ENCODE measurements at regions not wholly inside any gene's neighbourhood (a gene's known extent, or its start where the extent isn't known, plus 50 kb on each side); places are given as distances from the start of the nearest gene placed in this dataset.

GRCh38 chr3:18758047-18758704 is 333.0 kb upstream of the SATB1 start:
- Mint-ChIP-seq H3K27me3 (no peaks in the 10 kb centered on the region), H3K36me3 (no peaks in the 10 kb centered on the region), H3K9me3 (no peaks in the 10 kb centered on the region), H3K27ac (peak overlapping the region in 6 of 7 donors; percentile 7 to 77 (median 34)), H3K4me1 (peaks cover 21 to 24% (median 23%) of the 10 kb centered on the region in 4 donors), H3K4me3 (peak overlapping the region in 1 of 8 donors; percentile 13)
- Histone ChIP-seq H3K9me3 (ENCODE audit: control insufficient read depth in 1 of 2, low read length in 2 of 2) (no peaks in the 10 kb centered on the region), H3K36me3 (ENCODE audit: insufficient read depth, low read length) (no peaks in the 10 kb centered on the region), H3K27ac (ENCODE audit: low read depth, low read length) (no peak overlapping the region), H3K4me3 (ENCODE audit: low read length in 2 of 2) (no peak overlapping the region), H3K27me3 (ENCODE audit: insufficient read depth, low read length) (no peaks in the 10 kb centered on the region), H3K4me1 (ENCODE audit: insufficient read depth, low read length) (peaks cover 18% of the 10 kb centered on the region)
- DNase-seq = peak; percentile 51 to 82 (median 77)
- ChIA-PET POLR2A (ENCODE audit: partially characterized antibody) (interaction anchor here (0.8 to 2.4 kb wide), 14 partner anchors 17 to 369 kb away, joined by 3 to 24 read pairs (median 4); no protein-coding TSS in a partner anchor), CTCF (ENCODE audit: partially characterized antibody) (interaction anchor here (0.6 to 6.2 kb wide), 42 partner anchors 9 to 369 kb away, joined by 3 to 184 read pairs (median 4); no protein-coding TSS in a partner anchor)
- intact Hi-C loops (cut with micrococcal nuclease) = loop anchor here (1.0 to 10.0 kb wide), 10 partner anchors 17 to 1499 kb away; no protein-coding TSS in a partner anchor

GRCh38 chr3:18757476-18757875 is 332.3 kb upstream of the SATB1 start:
- Histone ChIP-seq H3K36me3 (ENCODE audit: insufficient read depth, low read length) (no peaks in the 10 kb centered on the region), H3K4me3 (ENCODE audit: low read length in 2 of 2) (no peak overlapping the region), H3K27me3 (ENCODE audit: insufficient read depth, low read length) (no peaks in the 10 kb centered on the region), H3K4me1 (ENCODE audit: insufficient read depth, low read length) (peaks cover 18% of the 10 kb centered on the region), H3K27ac (ENCODE audit: low read depth, low read length) (no peak overlapping the region), H3K9me3 (ENCODE audit: control insufficient read depth in 1 of 2, low read length in 2 of 2) (no peaks in the 10 kb centered on the region)
- Mint-ChIP-seq H3K4me3 (peak overlapping the region in 1 of 8 donors; percentile 44), H3K27ac (peak overlapping the region; percentile 7 to 88 (median 30)), H3K9me3 (no peaks in the 10 kb centered on the region), H3K27me3 (no peaks in the 10 kb centered on the region), H3K36me3 (no peaks in the 10 kb centered on the region), H3K4me1 (peaks cover 23 to 26% (median 24%) of the 10 kb centered on the region in 4 donors)
- intact Hi-C loops (cut with micrococcal nuclease) = loop anchor here (5.0 to 10.0 kb wide), 2 partner anchors 80 to 913 kb away; no protein-coding TSS in a partner anchor
- DNase-seq = no peak
- ChIA-PET POLR2A (ENCODE audit: partially characterized antibody) (interaction anchor here (0.8 to 2.4 kb wide), 13 partner anchors 16 to 368 kb away, joined by 3 to 24 read pairs (median 4); no protein-coding TSS in a partner anchor), CTCF (ENCODE audit: partially characterized antibody) (interaction anchor here (0.6 to 6.2 kb wide), 36 partner anchors 8 to 368 kb away, joined by 3 to 184 read pairs (median 4); no protein-coding TSS in a partner anchor)

- Mint-ChIP-seq H3K9me3 (no peaks in the 10 kb centered on the region), H3K4me1 (peaks cover 22 to 42% (median 26%) of the 10 kb centered on the region in 4 donors), H3K27me3 (no peaks in the 10 kb centered on the region), H3K4me3 (no peak overlapping the region), H3K36me3 (no peaks in the 10 kb centered on the region), H3K27ac (peak overlapping the region in 1 of 7 donors; percentile 7)
- H3K9me3 ChIP-seq (ENCODE audit: control insufficient read depth in 1 of 2, low read length in 2 of 2) = no peaks in the 10 kb centered on the region
- CTCF ChIA-PET (ENCODE audit: partially characterized antibody) = interaction anchor here (1.0 to 1.3 kb wide), 3 partner anchors 26 to 194 kb away, joined by 3 to 4 read pairs (median 3); no protein-coding TSS in a partner anchor
- no peaks in the 10 kb centered on the region for H3K27me3 ChIP-seq (ENCODE audit: insufficient read depth, low read length)
- H3K36me3 ChIP-seq (ENCODE audit: insufficient read depth, low read length) = no peaks in the 10 kb centered on the region
- H3K4me1 ChIP-seq (ENCODE audit: insufficient read depth, low read length) = peaks cover 8% of the 10 kb centered on the region
- DNase-seq = no peak
- H3K4me3 ChIP-seq (ENCODE audit: low read length in 2 of 2) = no peak overlapping the region
- POLR2A ChIA-PET (ENCODE audit: partially characterized antibody) = interaction anchor here (0.8 kb wide), 1 partner anchor 12 kb away, joined by 3 read pairs; no protein-coding TSS in a partner anchor
- H3K27ac ChIP-seq (ENCODE audit: low read depth, low read length) = no peak overlapping the region
- intact Hi-C loops (cut with micrococcal nuclease) = loop anchor here (10.0 kb wide), 1 partner anchor 908 kb away; no protein-coding TSS in a partner anchor
Observed at GRCh38 chr3:18752273-18752934, 327.3 kb upstream of the SATB1 start.

GRCh38 chr3:18751514-18751913 is 326.4 kb upstream of the SATB1 start:
- Mint-ChIP-seq H3K27ac (peak overlapping the region in 1 of 7 donors; percentile 43), H3K27me3 (no peaks in the 10 kb centered on the region), H3K4me1 (peaks cover 17 to 39% (median 26%) of the 10 kb centered on the region in 4 donors), H3K36me3 (no peaks in the 10 kb centered on the region), H3K4me3 (peak overlapping the region in 1 of 8 donors; percentile 22), H3K9me3 (no peaks in the 10 kb centered on the region)
- H3K27me3 ChIP-seq (ENCODE audit: insufficient read depth, low read length) = no peaks in the 10 kb centered on the region
- no peak overlapping the region for H3K4me3 ChIP-seq (ENCODE audit: low read length in 2 of 2)
- ChIA-PET CTCF (ENCODE audit: partially characterized antibody) (interaction anchor here (1.3 kb wide), 1 partner anchor 193 kb away, joined by 4 read pairs; no protein-coding TSS in a partner anchor), POLR2A (ENCODE audit: partially characterized antibody) (no interaction called here)
- DNase-seq = no peak
- H3K9me3 ChIP-seq (ENCODE audit: control insufficient read depth in 1 of 2, low read length in 2 of 2) = no peaks in the 10 kb centered on the region
- intact Hi-C loops (cut with micrococcal nuclease) = loop anchor here (10.0 kb wide), 1 partner anchor 907 kb away; no protein-coding TSS in a partner anchor
- H3K27ac ChIP-seq (ENCODE audit: low read depth, low read length) = no peak overlapping the region
- H3K36me3 ChIP-seq (ENCODE audit: insufficient read depth, low read length) = no peaks in the 10 kb centered on the region
- H3K4me1 ChIP-seq (ENCODE audit: insufficient read depth, low read length) = peaks cover 3% of the 10 kb centered on the region

GRCh38 chr3:18747383-18747782 is 322.2 kb upstream of the SATB1 start:
- Histone ChIP-seq H3K27ac (ENCODE audit: low read depth, low read length) (no peak overlapping the region), H3K4me1 (ENCODE audit: insufficient read depth, low read length) (peaks cover 38% of the 10 kb centered on the region), H3K9me3 (ENCODE audit: control insufficient read depth in 1 of 2, low read length in 2 of 2) (no peaks in the 10 kb centered on the region), H3K36me3 (ENCODE audit: insufficient read depth, low read length) (no peaks in the 10 kb centered on the region), H3K4me3 (ENCODE audit: low read length in 2 of 2) (no peak overlapping the region), H3K27me3 (ENCODE audit: insufficient read depth, low read length) (no peaks in the 10 kb centered on the region)
- H3K4me3 Mint-ChIP-seq = no peak overlapping the region
- no peaks in the 10 kb centered on the region for H3K27me3 Mint-ChIP-seq
- H3K4me1 Mint-ChIP-seq = peaks cover 31 to 63% (median 48%) of the 10 kb centered on the region in 4 donors
- ChIA-PET POLR2A (ENCODE audit: partially characterized antibody) (interaction anchor here (1.2 kb wide), 2 partner anchors 10 to 20 kb away, joined by 3 to 7 read pairs; no protein-coding TSS in a partner anchor), CTCF (ENCODE audit: partially characterized antibody) (interaction anchor here (0.9 to 1.7 kb wide), 3 partner anchors 10 to 187 kb away, joined by 4 read pairs; no protein-coding TSS in a partner anchor)
- no peaks in the 10 kb centered on the region for H3K9me3 Mint-ChIP-seq
- no peaks in the 10 kb centered on the region for H3K36me3 Mint-ChIP-seq
- H3K27ac Mint-ChIP-seq = no peak overlapping the region
- intact Hi-C loops (cut with micrococcal nuclease) = no loop called here
- DNase-seq = no peak

GRCh38 chr3:18745472-18745871 is 320.3 kb upstream of the SATB1 start:
- Histone ChIP-seq H3K9me3 (ENCODE audit: control insufficient read depth in 1 of 2, low read length in 2 of 2) (no peaks in the 10 kb centered on the region), H3K27me3 (ENCODE audit: insufficient read depth, low read length) (no peaks in the 10 kb centered on the region), H3K4me3 (ENCODE audit: low read length in 2 of 2) (no peak overlapping the region), H3K4me1 (ENCODE audit: insufficient read depth, low read length) (peaks cover 57% of the 10 kb centered on the region), H3K36me3 (ENCODE audit: insufficient read depth, low read length) (no peaks in the 10 kb centered on the region), H3K27ac (ENCODE audit: low read depth, low read length) (no peak overlapping the region)
- no peaks in the 10 kb centered on the region for H3K36me3 Mint-ChIP-seq
- H3K9me3 Mint-ChIP-seq = no peaks in the 10 kb centered on the region
- ChIA-PET CTCF (ENCODE audit: partially characterized antibody) (interaction anchor here (1.2 to 1.4 kb wide), 3 partner anchors 13 to 186 kb away, joined by 3 to 7 read pairs (median 5); no protein-coding TSS in a partner anchor), POLR2A (ENCODE audit: partially characterized antibody) (interaction anchor here (0.7 to 1.4 kb wide), 4 partner anchors 15 to 33 kb away, joined by 3 to 5 read pairs (median 3); no protein-coding TSS in a partner anchor)
- peak overlapping the region in 6 of 7 donors; percentile 32 to 86 (median 68) for H3K27ac Mint-ChIP-seq
- H3K4me1 Mint-ChIP-seq = peaks cover 40 to 67% (median 55%) of the 10 kb centered on the region in 4 donors
- no peaks in the 10 kb centered on the region for H3K27me3 Mint-ChIP-seq
- no peak for DNase-seq
- H3K4me3 Mint-ChIP-seq = peak overlapping the region in 5 of 8 donors; percentile 6 to 70 (median 26)
- intact Hi-C loops (cut with micrococcal nuclease) = no loop called here
